HG03175 (cell line): ENCODE measurements at regions not wholly inside any gene's neighbourhood (a gene's known extent, or its start where the extent isn't known, plus 50 kb on each side); places are given as distances from the start of the nearest gene placed in this dataset.

Experiments
- ATAC-seq: cut with Tn5 transposase; IDR thresholded peaks from one replicate; pipeline ENCODE4 v1.9.1; 2021; ENCODE audit warnings: mild to moderate bottlenecking, moderate library complexity; ENCODE audit not compliant: unreplicated experiment

GRCh38 chr5:158378931-158379330, 520.0 kb upstream of the CLINT1 start:
- no peak for ATAC-seq

DNA sequence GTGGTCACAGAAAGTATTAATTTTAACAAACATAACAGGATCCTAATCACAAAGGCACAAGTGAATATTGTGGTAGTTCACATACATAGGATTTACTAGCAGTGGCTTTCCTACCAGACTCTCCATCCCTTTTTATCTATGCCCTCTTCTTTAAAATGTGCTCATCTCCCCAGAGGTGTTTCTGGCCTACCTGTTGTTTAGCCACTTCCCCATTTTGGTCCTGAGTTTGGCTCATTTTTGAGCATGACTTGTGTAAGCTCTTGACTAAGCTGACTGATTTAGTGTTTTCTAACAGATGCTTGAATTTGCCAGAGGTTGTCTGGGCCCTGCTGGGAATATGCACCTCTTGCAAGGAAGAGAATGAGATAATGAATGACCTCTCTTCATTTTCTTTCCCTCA, 517.7 kb upstream of the CLINT1 start:
- ATAC-seq, result no peak

GRCh38 chr5:158375531-158375930, 516.6 kb upstream of the CLINT1 start:
- no peak for ATAC-seq

GRCh38 chr5:158373608-158374395, 514.9 kb upstream of the CLINT1 start:
- ATAC-seq, result no peak

- ATAC-seq, result no peak
Measured at GRCh38 chr5:158369241-158369640, 510.3 kb upstream of the CLINT1 start.

GRCh38 chr5:158368686-158369085, 509.7 kb upstream of the CLINT1 start:
- ATAC-seq, result no peak

DNA sequence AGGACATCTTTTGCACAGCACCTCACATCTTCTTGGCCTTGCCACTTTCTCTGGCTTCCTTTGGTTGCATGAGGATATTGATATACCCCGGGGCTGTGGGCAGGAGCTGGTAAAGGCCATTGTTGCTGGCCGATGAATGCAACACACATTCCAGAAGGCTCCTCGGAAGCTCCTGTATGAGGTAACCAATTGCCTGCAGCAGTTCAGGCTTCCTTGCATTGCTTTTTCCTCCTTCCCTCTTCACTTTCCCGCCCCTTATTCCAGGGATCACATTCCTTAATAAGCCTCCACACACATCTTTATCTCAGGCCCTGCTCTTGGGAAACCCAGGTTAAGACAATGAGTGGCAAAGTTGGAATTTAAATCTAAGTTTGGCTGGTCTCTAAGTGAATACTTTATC, 505.4 kb upstream of the CLINT1 start:
- no peak for ATAC-seq

DNA sequence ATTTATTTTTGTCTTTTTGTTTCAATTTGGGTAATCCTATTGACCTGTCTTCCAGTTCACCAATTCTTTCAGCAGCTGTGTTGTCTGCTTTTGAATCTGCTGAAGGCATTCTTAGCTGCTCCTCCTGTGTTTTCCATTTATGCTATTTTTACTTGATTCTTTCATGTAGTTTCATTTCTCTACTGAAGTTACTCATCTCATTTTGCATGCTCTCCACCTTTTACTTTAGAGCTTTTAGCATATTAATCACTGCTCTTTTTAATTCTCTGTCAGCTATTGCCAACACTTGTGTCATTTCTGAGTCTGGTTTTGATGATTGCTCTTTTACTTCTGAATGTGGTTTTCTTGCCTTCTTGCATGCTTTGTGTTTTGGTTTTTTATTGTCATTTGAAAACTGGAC, 496.0 kb upstream of the CLINT1 start:
- ATAC-seq, result no peak

GRCh38 chr5:158351485-158352125, 492.7 kb upstream of the CLINT1 start:
- no peak for ATAC-seq

DNA sequence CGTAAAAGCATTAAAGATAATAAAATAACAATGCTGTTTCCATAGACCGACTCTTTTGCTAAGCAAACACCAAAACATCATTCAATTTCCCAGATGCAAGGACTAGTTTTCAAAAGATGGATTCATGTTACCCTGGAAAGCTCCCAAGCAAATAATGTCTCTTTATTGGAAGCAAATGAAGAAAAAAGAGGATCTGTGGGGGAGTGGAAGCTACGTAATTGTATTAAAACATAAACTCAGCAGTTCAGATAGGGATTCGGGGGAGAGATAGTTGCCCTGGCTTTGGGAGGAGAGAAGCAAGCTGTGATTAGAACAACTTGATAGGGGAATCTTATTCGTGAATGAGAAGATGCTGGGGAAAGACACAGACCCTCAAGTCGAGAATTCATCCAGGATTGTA, 491.0 kb upstream of the CLINT1 start:
- no peak for ATAC-seq

- ATAC-seq, result no peak
Measured at GRCh38 chr5:158344376-158344775, 485.4 kb upstream of the CLINT1 start.

DNA sequence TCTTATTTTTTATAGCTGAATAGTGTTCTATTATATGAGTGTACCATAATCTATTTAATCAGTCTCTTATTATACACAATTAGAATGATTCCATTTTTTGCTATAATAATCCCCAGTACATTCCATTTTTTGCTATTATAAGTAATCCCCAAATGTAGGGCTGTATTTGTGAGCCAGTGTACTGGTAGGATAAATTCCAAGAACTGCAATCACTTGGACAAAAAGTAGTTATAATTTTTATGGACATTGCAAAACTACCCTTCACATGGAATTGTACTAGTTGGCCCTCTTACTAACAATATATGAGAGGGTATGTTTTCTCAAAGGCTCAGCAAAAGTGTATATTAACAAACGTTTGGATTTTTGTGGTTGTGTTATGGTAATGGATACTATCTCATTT, 481.7 kb upstream of the CLINT1 start:
- no peak for ATAC-seq

DNA sequence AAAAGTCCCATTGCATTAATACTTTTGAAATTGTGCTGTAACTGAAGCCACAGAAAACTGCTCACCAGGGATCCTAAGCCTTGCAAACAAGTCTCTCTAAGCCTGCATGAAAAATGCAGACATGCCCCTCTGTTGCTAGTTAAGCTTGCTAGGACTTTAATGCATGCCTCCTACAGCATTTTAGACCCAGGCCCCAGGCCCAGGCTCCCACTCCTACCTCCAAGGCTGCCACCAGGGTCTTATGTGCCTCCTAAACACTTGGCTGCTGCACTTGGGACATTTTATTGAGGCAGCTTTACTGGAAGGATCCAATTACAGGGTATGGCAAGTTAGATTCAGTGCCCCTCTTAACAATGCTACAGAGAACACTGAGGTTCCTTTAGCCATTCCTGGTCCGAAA, 467.3 kb upstream of the CLINT1 start:
- ATAC-seq, result no peak

DNA sequence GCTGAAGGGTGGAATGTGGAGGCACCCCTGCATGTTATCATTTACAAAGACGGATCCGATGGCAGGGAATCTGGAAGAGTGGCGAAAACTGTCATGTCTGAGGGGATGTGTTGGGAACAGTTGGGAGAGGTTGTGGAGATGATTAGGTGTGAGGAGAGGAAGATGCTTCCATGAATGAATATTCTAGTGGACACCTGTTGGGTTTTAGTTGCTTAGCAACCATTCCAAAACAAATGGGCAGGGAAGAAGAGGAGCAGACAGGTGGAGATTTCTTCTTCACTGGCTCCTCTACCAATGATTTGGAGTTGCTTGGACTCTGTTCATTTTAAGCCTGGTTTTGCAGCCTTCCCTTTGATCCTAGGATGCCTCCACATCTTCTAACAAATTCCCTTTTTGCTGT, 465.3 kb upstream of the CLINT1 start:
- no peak for ATAC-seq

GRCh38 chr5:158322620-158323019, 463.7 kb upstream of the CLINT1 start:
- no peak for ATAC-seq

GRCh38 chr5:158320934-158321333, 462.0 kb upstream of the CLINT1 start:
- ATAC-seq, result no peak

GRCh38 chr5:158320178-158320674, 461.3 kb upstream of the CLINT1 start:
- no peak for ATAC-seq

DNA sequence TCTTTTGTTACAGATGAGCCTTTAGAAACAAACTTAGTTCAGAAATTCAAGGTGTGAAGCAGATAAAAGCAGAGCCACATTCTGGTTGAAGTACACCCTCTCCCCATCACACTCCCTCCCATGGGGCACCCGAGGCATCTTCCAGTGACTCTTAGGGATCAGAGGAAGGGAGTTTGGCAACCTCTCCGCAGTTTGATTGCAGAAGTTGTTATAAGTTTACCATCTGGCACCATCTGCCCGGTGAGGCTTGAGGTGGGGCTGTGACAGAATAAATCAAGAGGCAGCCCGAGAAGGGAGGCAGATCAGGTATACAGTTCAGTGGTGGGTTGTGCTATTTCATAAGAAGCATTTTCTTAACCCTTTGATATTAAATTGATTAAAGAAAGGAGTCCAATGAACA, 458.6 kb upstream of the CLINT1 start:
- no peak for ATAC-seq

DNA sequence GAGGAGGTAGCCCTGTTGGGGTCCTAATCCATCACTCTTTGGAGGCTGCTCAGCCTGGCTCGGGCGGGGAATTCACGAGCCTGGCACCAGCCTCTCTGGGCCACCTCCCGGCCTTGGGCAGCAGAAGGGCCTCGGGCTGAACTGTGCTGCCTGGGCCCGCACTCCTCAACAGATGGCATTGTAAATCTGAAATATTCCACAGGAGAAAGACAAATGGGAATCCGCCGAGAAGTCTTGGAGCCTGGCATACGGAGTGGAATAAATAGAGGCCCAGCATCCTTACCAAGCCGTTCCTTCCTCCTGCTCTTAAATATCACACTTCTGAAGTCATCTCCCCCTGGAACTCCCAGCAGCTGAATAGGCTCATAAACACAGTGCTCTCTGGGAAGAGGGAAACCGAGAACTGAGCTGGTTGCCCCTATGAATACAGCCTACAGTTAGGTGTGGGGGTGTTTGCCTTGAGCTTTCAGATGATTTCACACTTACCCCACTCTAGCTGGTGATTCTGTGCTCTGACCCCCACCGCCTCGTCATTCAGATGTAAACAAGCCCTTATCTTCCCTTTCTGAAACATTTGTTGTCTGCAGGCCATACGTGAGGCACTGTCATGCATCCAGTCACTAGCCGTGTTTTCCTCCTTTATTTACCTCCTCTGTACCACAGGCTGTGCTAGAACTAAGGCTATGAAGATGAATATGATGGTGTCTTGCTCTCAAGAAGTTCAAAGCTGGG, 455.0 kb upstream of the CLINT1 start:
- no peak for ATAC-seq

GRCh38 chr5:158313027-158313732, 454.2 kb upstream of the CLINT1 start:
- no peak for ATAC-seq
